Liver (tissue), 8 donors: ENCODE measurements at regions not wholly inside any gene's neighbourhood (a gene's known extent, or its start where the extent isn't known, plus 50 kb on each side); places are given as distances from the start of the nearest gene placed in this dataset.

Experiments
- DNase-seq: peaks from one replicate; pipeline ENCODE4 v3.0.0-alpha.2; 2017; ENCODE audit warnings: low spot score
- H3K27ac ChIP-seq, 2 donors: one replicate each; pipeline ENCODE4 v1.7.0; 2013; ENCODE audit warnings: inconsistent platforms in 2 of 2, low read length in 2 of 2, control low read depth in 1 of 2, low read depth in 1 of 2, mild to moderate bottlenecking in 1 of 2
- H3K27me3 ChIP-seq, 4 donors: one replicate each; pipeline versions ENCODE4 v1.6.1 to v1.7.0; 2013; ENCODE audit warnings: low read length in 3 of 4, inconsistent platforms in 1 of 4, mild to moderate bottlenecking in 1 of 4, moderate library complexity in 1 of 4; ENCODE audit not compliant: control insufficient read depth in 4 of 4, insufficient read depth in 4 of 4
- H3K36me3 ChIP-seq, 4 donors: one replicate each; pipeline versions ENCODE4 v1.6.1 to v1.7.0; 2013; ENCODE audit warnings: low read length in 3 of 4, mild to moderate bottlenecking in 3 of 4, low read depth in 1 of 4, moderate library complexity in 1 of 4; ENCODE audit not compliant: control insufficient read depth in 4 of 4, insufficient read depth in 3 of 4
- H3K4me1 ChIP-seq, 4 donors: one replicate each; pipeline versions ENCODE4 v1.6.1 to v1.7.0; 2013; ENCODE audit warnings: low read length in 3 of 4, mild to moderate bottlenecking in 3 of 4, moderate library complexity in 1 of 4; ENCODE audit not compliant: control insufficient read depth in 4 of 4, insufficient read depth in 4 of 4
- H3K4me3 ChIP-seq, 3 donors: one replicate each; pipeline versions ENCODE4 v1.6.1 to v1.7.0; 2013; ENCODE audit warnings: low read length in 3 of 3, control low read depth in 1 of 3, low read depth in 1 of 3, mild to moderate bottlenecking in 1 of 3
- H3K9ac ChIP-seq, 2 donors: one replicate each; pipeline ENCODE4 v1.7.0; 2013; ENCODE audit warnings: low read length in 2 of 2, mild to moderate bottlenecking in 2 of 2, moderate library complexity in 2 of 2, control low read depth in 1 of 2, low read depth in 1 of 2
- H3K9me3 ChIP-seq, 4 donors: one replicate each; pipeline versions ENCODE4 v1.6.1 to v1.7.0; 2013; ENCODE audit warnings: low read length in 3 of 4; ENCODE audit not compliant: control insufficient read depth in 4 of 4
- EGR1 ChIP-seq, 2 donors: IDR thresholded peaks; 2 replicates each; pipeline ENCODE4 v1.6.1; 2016 to 2018; ENCODE audit warnings: antibody characterized with exemption in 2 of 2, low read depth in 2 of 2
- FOXA2 ChIP-seq: IDR thresholded peaks from 2 replicates; pipeline ENCODE4 v1.6.1; 2016; ENCODE audit warnings: antibody characterized with exemption
- GABPA ChIP-seq, 2 donors: IDR thresholded peaks in 1 of 2; conservative IDR thresholded peaks in 1 of 2; 2 replicates each; pipeline ENCODE4 v1.6.1; 2016; ENCODE audit warnings: antibody characterized with exemption in 2 of 2, mild to moderate bottlenecking in 1 of 2, moderate library complexity in 1 of 2
- HNF4A ChIP-seq, 2 donors: conservative IDR thresholded peaks; 2 replicates each; pipeline ENCODE4 v1.6.1; 2016; ENCODE audit warnings: antibody characterized with exemption in 2 of 2, mild to moderate bottlenecking in 2 of 2
- HNF4G ChIP-seq: IDR thresholded peaks from 2 replicates; pipeline ENCODE4 v1.6.1; 2016; ENCODE audit warnings: antibody characterized with exemption
- JUND ChIP-seq, 2 donors: IDR thresholded peaks; 2 replicates each; pipeline ENCODE4 v1.6.1; 2016; ENCODE audit warnings: antibody characterized with exemption in 2 of 2
- RAD21 ChIP-seq, 2 donors: IDR thresholded peaks; 2 replicates each; pipeline ENCODE4 v1.6.1; 2016; ENCODE audit warnings: antibody characterized with exemption in 2 of 2, mild to moderate bottlenecking in 2 of 2
- RXRA ChIP-seq, 2 donors: IDR thresholded peaks; 2 replicates each; pipeline ENCODE4 v1.6.1; 2017 to 2018; ENCODE audit warnings: antibody characterized with exemption in 2 of 2, mild to moderate bottlenecking in 1 of 2
- SP1 ChIP-seq: IDR thresholded peaks from 2 replicates; pipeline ENCODE4 v1.6.1; 2018; ENCODE audit warnings: antibody characterized with exemption, mild to moderate bottlenecking
- TAF1 ChIP-seq: conservative IDR thresholded peaks from 2 replicates; pipeline ENCODE4 v1.6.1; 2016; ENCODE audit warnings: antibody characterized with exemption, mild to moderate bottlenecking
- YY1 ChIP-seq: IDR thresholded peaks from 2 replicates; pipeline ENCODE4 v1.6.1; 2016; ENCODE audit warnings: antibody characterized with exemption, mild to moderate bottlenecking
- WGBS: extraction: QIAGEN DNeasy Blood & Tissue Kit; methylation state at CpG from one replicate; pipeline ENCODE4 v1.1.7; 2013; 5-methylcytosine and 5-hydroxymethylcytosine counted together
- TF ChIP-seq, protein P1 (sequence below): IDR thresholded peaks from 2 replicates; pipeline ENCODE4 v1.6.1; 2016; ENCODE audit warnings: antibody characterized with exemption
- TF ChIP-seq, protein P2 (sequence below): fragments of 150-350 bp; IDR thresholded peaks from 2 replicates; pipeline ENCODE4 v1.5.1; 2017; ENCODE audit warnings: improper control_type of control experiment, low read depth, low read length; ENCODE audit not compliant: missing input control
- TF ChIP-seq, protein P3 (sequence below): IDR thresholded peaks from 2 replicates; pipeline ENCODE4 v1.6.1; 2016; ENCODE audit warnings: antibody characterized with exemption
- TF ChIP-seq, protein P4 (sequence below): IDR thresholded peaks from 2 replicates; pipeline ENCODE4 v1.6.1; 2016; ENCODE audit warnings: antibody characterized with exemption, mild to moderate bottlenecking
- donor health status: healthy.
- donor health status: healthy.
- donor health status: healthy.
- donor health status: healthy.
- donor health status: healthy.

DNA sequence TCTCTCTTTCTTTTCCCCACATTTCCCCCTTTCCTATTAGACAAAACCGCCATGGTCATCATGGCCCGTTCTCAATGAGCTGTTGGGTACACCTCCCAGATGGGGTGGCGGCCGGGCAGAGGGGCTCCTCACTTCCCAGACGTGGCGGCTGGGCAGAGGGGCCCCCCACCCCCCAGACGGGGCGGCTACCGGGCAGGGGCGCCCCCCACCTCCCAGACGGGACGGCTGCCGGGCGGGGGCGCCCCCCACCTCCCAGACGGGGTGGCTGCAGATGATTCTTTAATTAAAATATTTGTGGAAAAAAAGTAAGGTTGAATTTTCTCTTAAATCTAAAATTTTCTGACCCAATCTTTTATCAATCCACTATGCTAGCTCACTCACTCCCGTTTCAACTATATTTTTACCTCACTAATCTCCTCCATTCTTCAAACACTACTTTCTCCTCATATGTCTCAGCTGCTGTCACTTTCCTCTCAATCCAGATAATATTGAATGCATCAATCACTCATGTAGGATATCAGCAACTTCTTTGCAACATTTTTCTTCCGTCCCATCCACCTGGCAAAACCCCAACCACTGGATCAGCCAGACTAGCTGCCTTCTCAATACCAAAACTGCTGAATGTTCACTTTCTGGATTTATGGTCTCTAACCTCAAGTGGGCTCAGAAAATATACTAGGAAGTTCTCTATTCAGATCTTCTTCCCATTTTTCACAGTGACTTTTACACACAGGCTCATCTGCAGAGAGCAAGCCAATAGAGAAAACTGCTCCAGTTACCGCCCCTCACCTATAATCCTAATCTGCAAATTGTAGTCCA, 81.1 kb upstream of the TRIM24 start:
- Histone ChIP-seq H3K27ac (no peak overlapping the region), H3K4me3 (no peak overlapping the region), H3K4me1 (peaks cover 0 to 5% (median 2%) of the 10 kb centered on the region in 4 donors), H3K9ac (no peak overlapping the region), H3K36me3 (no peaks in the 10 kb centered on the region), H3K9me3 (peaks cover 0 to 1% (median 0%) of the 10 kb centered on the region in 4 donors), H3K27me3 (no peaks in the 10 kb centered on the region)
- TF ChIP-seq FOXA2 (no peak), YY1 (no peak), HNF4G (no peak), EGR1 (IDR thresholded peaks at IDR 0.05; ENCODE audit: low read depth in 2 of 2) (no peak), JUND (IDR thresholded peaks at IDR 0.05) (no peak), RAD21 (IDR thresholded peaks at IDR 0.05) (no peak), HNF4A (conservative IDR thresholded peaks at IDR 0.05) (no peak), TAF1 (no peak), GABPA (IDR thresholded peaks at IDR 0.05 in 1 of 2, conservative IDR thresholded peaks at IDR 0.05 in 1 of 2) (no peak), SP1 (no peak), RXRA (IDR thresholded peaks at IDR 0.05) (no peak)
- TF ChIP-seq, protein P1, sequence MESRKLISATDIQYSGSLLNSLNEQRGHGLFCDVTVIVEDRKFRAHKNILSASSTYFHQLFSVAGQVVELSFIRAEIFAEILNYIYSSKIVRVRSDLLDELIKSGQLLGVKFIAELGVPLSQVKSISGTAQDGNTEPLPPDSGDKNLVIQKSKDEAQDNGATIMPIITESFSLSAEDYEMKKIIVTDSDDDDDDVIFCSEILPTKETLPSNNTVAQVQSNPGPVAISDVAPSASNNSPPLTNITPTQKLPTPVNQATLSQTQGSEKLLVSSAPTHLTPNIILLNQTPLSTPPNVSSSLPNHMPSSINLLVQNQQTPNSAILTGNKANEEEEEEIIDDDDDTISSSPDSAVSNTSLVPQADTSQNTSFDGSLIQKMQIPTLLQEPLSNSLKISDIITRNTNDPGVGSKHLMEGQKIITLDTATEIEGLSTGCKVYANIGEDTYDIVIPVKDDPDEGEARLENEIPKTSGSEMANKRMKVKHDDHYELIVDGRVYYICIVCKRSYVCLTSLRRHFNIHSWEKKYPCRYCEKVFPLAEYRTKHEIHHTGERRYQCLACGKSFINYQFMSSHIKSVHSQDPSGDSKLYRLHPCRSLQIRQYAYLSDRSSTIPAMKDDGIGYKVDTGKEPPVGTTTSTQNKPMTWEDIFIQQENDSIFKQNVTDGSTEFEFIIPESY, result no peak
- TF ChIP-seq, protein P2, sequence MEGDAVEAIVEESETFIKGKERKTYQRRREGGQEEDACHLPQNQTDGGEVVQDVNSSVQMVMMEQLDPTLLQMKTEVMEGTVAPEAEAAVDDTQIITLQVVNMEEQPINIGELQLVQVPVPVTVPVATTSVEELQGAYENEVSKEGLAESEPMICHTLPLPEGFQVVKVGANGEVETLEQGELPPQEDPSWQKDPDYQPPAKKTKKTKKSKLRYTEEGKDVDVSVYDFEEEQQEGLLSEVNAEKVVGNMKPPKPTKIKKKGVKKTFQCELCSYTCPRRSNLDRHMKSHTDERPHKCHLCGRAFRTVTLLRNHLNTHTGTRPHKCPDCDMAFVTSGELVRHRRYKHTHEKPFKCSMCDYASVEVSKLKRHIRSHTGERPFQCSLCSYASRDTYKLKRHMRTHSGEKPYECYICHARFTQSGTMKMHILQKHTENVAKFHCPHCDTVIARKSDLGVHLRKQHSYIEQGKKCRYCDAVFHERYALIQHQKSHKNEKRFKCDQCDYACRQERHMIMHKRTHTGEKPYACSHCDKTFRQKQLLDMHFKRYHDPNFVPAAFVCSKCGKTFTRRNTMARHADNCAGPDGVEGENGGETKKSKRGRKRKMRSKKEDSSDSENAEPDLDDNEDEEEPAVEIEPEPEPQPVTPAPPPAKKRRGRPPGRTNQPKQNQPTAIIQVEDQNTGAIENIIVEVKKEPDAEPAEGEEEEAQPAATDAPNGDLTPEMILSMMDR, result no peak
- TF ChIP-seq, protein P3, sequence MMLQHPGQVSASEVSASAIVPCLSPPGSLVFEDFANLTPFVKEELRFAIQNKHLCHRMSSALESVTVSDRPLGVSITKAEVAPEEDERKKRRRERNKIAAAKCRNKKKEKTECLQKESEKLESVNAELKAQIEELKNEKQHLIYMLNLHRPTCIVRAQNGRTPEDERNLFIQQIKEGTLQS, result no peak
- TF ChIP-seq, protein P4, sequence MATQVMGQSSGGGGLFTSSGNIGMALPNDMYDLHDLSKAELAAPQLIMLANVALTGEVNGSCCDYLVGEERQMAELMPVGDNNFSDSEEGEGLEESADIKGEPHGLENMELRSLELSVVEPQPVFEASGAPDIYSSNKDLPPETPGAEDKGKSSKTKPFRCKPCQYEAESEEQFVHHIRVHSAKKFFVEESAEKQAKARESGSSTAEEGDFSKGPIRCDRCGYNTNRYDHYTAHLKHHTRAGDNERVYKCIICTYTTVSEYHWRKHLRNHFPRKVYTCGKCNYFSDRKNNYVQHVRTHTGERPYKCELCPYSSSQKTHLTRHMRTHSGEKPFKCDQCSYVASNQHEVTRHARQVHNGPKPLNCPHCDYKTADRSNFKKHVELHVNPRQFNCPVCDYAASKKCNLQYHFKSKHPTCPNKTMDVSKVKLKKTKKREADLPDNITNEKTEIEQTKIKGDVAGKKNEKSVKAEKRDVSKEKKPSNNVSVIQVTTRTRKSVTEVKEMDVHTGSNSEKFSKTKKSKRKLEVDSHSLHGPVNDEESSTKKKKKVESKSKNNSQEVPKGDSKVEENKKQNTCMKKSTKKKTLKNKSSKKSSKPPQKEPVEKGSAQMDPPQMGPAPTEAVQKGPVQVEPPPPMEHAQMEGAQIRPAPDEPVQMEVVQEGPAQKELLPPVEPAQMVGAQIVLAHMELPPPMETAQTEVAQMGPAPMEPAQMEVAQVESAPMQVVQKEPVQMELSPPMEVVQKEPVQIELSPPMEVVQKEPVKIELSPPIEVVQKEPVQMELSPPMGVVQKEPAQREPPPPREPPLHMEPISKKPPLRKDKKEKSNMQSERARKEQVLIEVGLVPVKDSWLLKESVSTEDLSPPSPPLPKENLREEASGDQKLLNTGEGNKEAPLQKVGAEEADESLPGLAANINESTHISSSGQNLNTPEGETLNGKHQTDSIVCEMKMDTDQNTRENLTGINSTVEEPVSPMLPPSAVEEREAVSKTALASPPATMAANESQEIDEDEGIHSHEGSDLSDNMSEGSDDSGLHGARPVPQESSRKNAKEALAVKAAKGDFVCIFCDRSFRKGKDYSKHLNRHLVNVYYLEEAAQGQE, result no peak
- WGBS, result 92% methylated on average over 19 of the region's 19 CpGs
- no peak for DNase-seq
